Trophoblast cell (in vitro differentiated cells and primary cell): ENCODE measurements at regions not wholly inside any gene's neighbourhood (a gene's known extent, or its start where the extent isn't known, plus 50 kb on each side); places are given as distances from the start of the nearest gene placed in this dataset.
"Not testable (repeated sequence)": the region's sequence is repeated elsewhere in the genome, so short reads cannot be mapped to it uniquely, and the experiment has no call there.

Experiments
- DNase-seq, 2 donors: peaks; one replicate each; pipeline ENCODE4 v3.0.0-alpha.2; 2016
- H2AFZ ChIP-seq: 2 replicates; pipeline ENCODE4 v1.6.1; 2013; ENCODE audit warnings: low read length, moderate library complexity, mild to moderate bottlenecking; ENCODE audit not compliant: insufficient read depth, poor library complexity
- H2AK5ac ChIP-seq: 2 replicates; pipeline ENCODE4 v1.6.1; 2013; ENCODE audit warnings: mild to moderate bottlenecking, low read length
- H2BK120ac ChIP-seq: 2 replicates; pipeline ENCODE4 v1.6.1; 2013; ENCODE audit warnings: low read length, mild to moderate bottlenecking, moderate library complexity; ENCODE audit not compliant: insufficient read depth, poor library complexity
- H2BK12ac ChIP-seq: 2 replicates; pipeline ENCODE4 v1.6.1; 2013; ENCODE audit warnings: mild to moderate bottlenecking, low read length, moderate library complexity
- H2BK5ac ChIP-seq: 2 replicates; pipeline ENCODE4 v1.6.1; 2013; ENCODE audit warnings: low read length, low read depth, moderate library complexity, mild to moderate bottlenecking; ENCODE audit not compliant: poor library complexity
- H3K14ac ChIP-seq: 2 replicates; pipeline ENCODE4 v1.6.1; 2013; ENCODE audit warnings: mild to moderate bottlenecking, low read length
- H3K18ac ChIP-seq: 2 replicates; pipeline ENCODE4 v1.6.1; 2013; ENCODE audit warnings: mild to moderate bottlenecking, low read length
- H3K23ac ChIP-seq: 2 replicates; pipeline ENCODE4 v1.6.1; 2013; ENCODE audit warnings: low read length
- H3K27ac ChIP-seq: 2 replicates; pipeline ENCODE4 v1.5.1; 2013; ENCODE audit warnings: low read depth, mild to moderate bottlenecking, inconsistent platforms, low read length, moderate library complexity
- H3K27me3 ChIP-seq: 2 replicates; pipeline ENCODE4 v1.6.1; 2013; ENCODE audit warnings: inconsistent platforms, mild to moderate bottlenecking, low read length, moderate library complexity; ENCODE audit not compliant: insufficient read depth
- H3K36me3 ChIP-seq, 2 experiments: 1 replicate in 1 of 2; 2 replicates in 1 of 2; pipeline ENCODE4 v1.6.1; 2013; ENCODE audit warnings: low read length in 2 of 2, mild to moderate bottlenecking in 2 of 2, moderate library complexity in 1 of 2; ENCODE audit not compliant: insufficient read depth in 2 of 2, control insufficient read depth in 1 of 2
- H3K4ac ChIP-seq: 2 replicates; pipeline ENCODE4 v1.6.1; 2013; ENCODE audit warnings: low read depth, mild to moderate bottlenecking, low read length, moderate library complexity
- H3K4me1 ChIP-seq, 2 experiments: 1 replicate in 1 of 2; 2 replicates in 1 of 2; pipeline ENCODE4 v1.6.1; 2013; ENCODE audit warnings: low read length in 2 of 2, mild to moderate bottlenecking in 2 of 2, moderate library complexity in 1 of 2; ENCODE audit not compliant: insufficient read depth in 2 of 2, control insufficient read depth in 1 of 2
- H3K4me2 ChIP-seq: 2 replicates; pipeline ENCODE4 v1.6.1; 2013; ENCODE audit warnings: inconsistent platforms, mild to moderate bottlenecking, low read length, moderate library complexity
- H3K4me3 ChIP-seq: 2 replicates; pipeline ENCODE4 v1.5.1; 2013; ENCODE audit warnings: mild to moderate bottlenecking, low read depth, low read length, inconsistent platforms
- H3K79me1 ChIP-seq: one replicate; pipeline ENCODE4 v1.6.1; 2013; ENCODE audit warnings: low read length
- H3K79me2 ChIP-seq: 2 replicates; pipeline ENCODE4 v1.6.1; 2013; ENCODE audit warnings: low read length, mild to moderate bottlenecking; ENCODE audit not compliant: control insufficient read depth, insufficient read depth, poor library complexity
- H3K9ac ChIP-seq: 2 replicates; pipeline ENCODE4 v1.6.1; 2013; ENCODE audit warnings: mild to moderate bottlenecking, low read length
- H3K9me3 ChIP-seq: 2 replicates; pipeline ENCODE4 v1.6.1; 2013; ENCODE audit warnings: low read depth, mild to moderate bottlenecking, control low read depth, inconsistent platforms, low read length; ENCODE audit not compliant: insufficient read depth
- H4K12ac ChIP-seq: 2 replicates; pipeline ENCODE4 v1.6.1; 2013; ENCODE audit warnings: low read depth, mild to moderate bottlenecking, low read length, moderate library complexity
- H4K8ac ChIP-seq: 2 replicates; pipeline ENCODE4 v1.6.1; 2013; ENCODE audit warnings: low read depth, mild to moderate bottlenecking, low read length, moderate library complexity
- H4K91ac ChIP-seq: one replicate; pipeline ENCODE4 v1.6.1; 2013; ENCODE audit warnings: low read depth, mild to moderate bottlenecking, low read length, moderate library complexity
- WGBS: extraction: QIAGEN DNeasy Blood & Tissue Kit; methylation state at CpG from one replicate; pipeline ENCODE4 v1.1.7; 2013; ENCODE audit warnings: missing lambda C conversion rate; ENCODE audit not compliant: insufficient read length, insufficient coverage; ENCODE audit errors: extremely low coverage; 5-methylcytosine and 5-hydroxymethylcytosine counted together

DNA sequence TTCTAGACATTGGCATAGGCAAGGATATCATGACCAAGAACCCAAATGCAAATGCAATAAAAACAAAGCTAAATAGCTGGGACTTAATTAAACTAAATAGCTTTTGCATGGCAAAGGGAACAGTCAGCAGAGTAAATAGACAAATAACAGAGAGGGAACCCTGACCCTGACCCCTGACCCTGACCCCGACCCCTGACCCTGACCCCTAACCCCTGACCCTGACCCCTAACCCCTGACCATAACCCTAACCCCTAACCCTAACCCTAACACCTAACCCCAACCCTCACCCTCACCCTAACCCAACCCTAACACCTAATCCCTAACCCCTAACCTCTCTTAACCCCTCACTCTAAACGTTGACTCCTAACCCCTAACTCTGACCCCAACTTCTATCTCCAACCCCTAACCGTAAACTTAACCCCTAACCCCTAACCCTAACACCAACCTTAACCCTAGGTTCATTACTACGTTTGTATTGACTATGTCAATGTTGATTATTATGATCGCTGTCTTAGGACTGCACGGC, 189.7 kb downstream of the CCT8L2 start:
- not testable (repeated sequence) for H3K4me1 ChIP-seq, H3K9ac ChIP-seq, H3K18ac ChIP-seq, H3K27ac ChIP-seq, H3K4me3 ChIP-seq, H3K27me3 ChIP-seq, H3K36me3 ChIP-seq, H2AFZ ChIP-seq, H4K91ac ChIP-seq, H3K79me2 ChIP-seq, H3K4me2 ChIP-seq, H2AK5ac ChIP-seq, H3K4ac ChIP-seq, H4K8ac ChIP-seq, H2BK5ac ChIP-seq, H3K14ac ChIP-seq, H2BK120ac ChIP-seq, DNase-seq, H3K79me1 ChIP-seq, H2BK12ac ChIP-seq, H3K23ac ChIP-seq, H4K12ac ChIP-seq
- H3K9me3 ChIP-seq: peaks cover 10% of the 10 kb centered on the region
- WGBS: 99% methylated on average over 3 of the region's 6 CpGs

DNA sequence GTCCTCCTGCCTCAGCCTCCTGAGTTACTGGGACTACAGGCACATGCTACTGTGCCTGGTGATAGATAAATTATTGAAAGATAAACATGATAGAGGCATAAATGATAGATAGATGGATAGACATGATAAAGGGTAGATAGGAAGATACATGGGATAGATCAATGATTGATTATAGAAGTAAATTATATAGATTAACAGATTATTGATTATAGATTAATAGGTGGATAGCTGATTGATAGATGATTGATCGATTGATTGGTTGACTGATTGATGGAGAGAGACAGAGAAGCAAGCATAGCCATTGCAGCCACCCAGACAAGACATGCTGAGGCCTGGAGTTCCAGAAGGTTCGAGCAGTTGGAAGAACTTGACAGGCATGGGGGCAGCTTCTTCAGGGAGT, 199.1 kb downstream of the CCT8L2 start:
- not testable (repeated sequence) for H3K9ac ChIP-seq, H3K27me3 ChIP-seq, H3K4me1 ChIP-seq, H4K91ac ChIP-seq, H3K4ac ChIP-seq, H3K27ac ChIP-seq, H2AK5ac ChIP-seq, H3K4me2 ChIP-seq, H3K36me3 ChIP-seq, H2BK120ac ChIP-seq, H3K79me2 ChIP-seq, H4K12ac ChIP-seq, H3K18ac ChIP-seq, H2BK5ac ChIP-seq, H3K14ac ChIP-seq, DNase-seq, H2AFZ ChIP-seq, H3K23ac ChIP-seq, H4K8ac ChIP-seq, H3K4me3 ChIP-seq, H2BK12ac ChIP-seq, H3K79me1 ChIP-seq
- H3K9me3 ChIP-seq: peaks cover 17% of the 10 kb centered on the region
- WGBS: no CpG with 5 or more reads among the region's 2 CpGs

DNA sequence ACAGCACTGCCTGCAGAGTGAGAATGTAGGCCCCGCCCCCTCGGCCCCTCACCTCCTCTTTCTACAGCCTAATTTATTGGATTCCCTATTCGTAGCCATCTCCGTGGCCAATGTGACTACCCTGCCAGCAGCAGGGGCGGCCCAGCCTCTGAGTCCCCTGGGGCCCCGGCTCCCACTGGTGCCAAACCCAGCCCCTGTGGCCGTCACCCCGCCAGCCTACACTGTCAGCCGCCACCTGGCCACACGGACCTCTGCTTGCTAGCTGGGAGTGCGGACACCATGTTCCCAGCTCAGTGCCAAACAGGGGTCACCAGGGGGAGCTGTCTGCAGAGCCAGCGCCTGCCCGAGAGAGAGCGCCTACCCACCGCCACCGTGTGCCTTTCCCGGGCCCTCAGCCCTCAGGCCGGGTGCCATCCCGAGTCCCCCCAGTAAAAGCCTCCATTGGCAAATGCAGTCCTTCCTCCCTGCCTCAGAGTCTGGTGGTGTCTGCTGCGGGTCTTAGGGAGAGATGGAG, 201.1 kb downstream of the CCT8L2 start:
- not testable (repeated sequence) for H2BK120ac ChIP-seq, H3K18ac ChIP-seq, DNase-seq, H3K14ac ChIP-seq, H4K8ac ChIP-seq, H4K91ac ChIP-seq, H3K27me3 ChIP-seq, H3K79me1 ChIP-seq, H2AFZ ChIP-seq, H3K4me2 ChIP-seq, H3K4me3 ChIP-seq, H3K23ac ChIP-seq, H2AK5ac ChIP-seq, H3K79me2 ChIP-seq, H3K27ac ChIP-seq, H3K4me1 ChIP-seq, H2BK5ac ChIP-seq, H2BK12ac ChIP-seq, H4K12ac ChIP-seq, H3K36me3 ChIP-seq, H3K9ac ChIP-seq, H3K4ac ChIP-seq
- H3K9me3 ChIP-seq: peaks cover 20% of the 10 kb centered on the region
- whole genome bisulfite sequencing: no CpG with 5 or more reads among the region's 20 CpGs

DNA sequence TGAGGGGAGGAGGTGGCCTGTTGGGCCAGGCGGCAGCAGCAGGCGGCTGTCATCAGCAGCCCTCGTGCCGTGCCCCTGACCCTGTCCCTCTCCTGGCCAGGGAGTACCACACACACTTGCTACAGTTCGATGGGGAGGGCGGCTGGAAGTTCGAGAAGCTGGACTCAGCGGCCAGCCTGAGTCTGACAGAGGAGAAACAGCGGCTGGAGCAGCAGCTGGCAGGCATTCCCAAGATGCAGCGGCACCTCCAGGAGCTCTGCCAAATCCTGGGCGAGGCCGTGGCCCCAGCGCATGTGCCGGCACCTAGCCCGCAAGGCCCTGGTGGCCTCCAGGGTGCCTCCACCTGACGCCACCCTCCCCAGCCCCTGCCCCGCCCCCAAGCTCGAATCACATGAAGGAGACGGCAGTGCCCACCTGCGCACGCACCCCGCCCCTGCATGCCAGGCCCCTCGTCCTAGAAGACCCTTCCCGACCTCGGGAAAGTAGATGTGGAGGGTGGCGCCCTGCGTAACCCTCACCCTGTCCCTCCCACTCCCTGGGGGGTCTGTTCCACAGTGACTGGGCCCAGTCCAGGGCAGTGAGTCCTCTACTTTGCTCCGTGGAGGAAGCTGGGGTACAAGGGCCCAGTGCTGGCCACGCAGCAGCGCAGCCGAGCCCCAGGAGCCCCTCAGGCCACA, 201.9 kb downstream of the CCT8L2 start:
- H2BK12ac ChIP-seq, H3K27ac ChIP-seq, H2BK120ac ChIP-seq, H3K18ac ChIP-seq, H3K79me1 ChIP-seq, H3K36me3 ChIP-seq, H3K4ac ChIP-seq, H4K8ac ChIP-seq, H3K4me1 ChIP-seq, H4K12ac ChIP-seq, H3K27me3 ChIP-seq, H4K91ac ChIP-seq, H3K9ac ChIP-seq, H3K14ac ChIP-seq, DNase-seq, H3K23ac ChIP-seq, H2BK5ac ChIP-seq, H2AK5ac ChIP-seq, H3K4me2 ChIP-seq, H3K79me2 ChIP-seq, H3K4me3 ChIP-seq, H2AFZ ChIP-seq: not testable (repeated sequence)
- WGBS: no CpG with 5 or more reads among the region's 31 CpGs
- peaks cover 18% of the 10 kb centered on the region for H3K9me3 ChIP-seq
